ENCODE measurements at regions not wholly inside any gene's neighbourhood (a gene's known extent, or its start where the extent isn't known, plus 50 kb on each side); places are given as distances from the start of the nearest gene placed in this dataset.
A peak's percentile ranks its signal among the peaks of the same experiment; 100 is the strongest.

DNA sequence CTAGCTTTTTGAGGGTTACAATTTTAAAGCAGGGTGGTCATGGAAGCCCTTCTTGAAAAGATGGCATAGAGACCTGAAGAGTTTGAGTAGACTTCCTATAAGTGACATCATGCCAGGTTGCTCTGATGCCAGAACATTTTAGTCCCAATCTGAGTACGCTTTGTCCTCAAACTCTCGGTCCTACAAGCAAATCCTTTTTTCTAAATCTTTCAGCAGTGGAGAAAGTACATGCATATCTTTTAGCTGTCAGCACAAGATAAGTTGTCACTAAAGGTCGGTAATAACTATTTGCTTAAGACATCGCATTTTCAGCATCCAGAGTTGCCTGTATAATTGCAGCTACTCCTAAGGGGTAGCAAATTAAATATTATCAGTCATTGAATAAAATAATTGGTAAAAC, 140.4 kb downstream of the ATP6V1G3 start:
- DNase-seq (ENCODE audit: low read depth, low spot score) = no peak
- ChIA-PET POLR2A (no interaction called here), CTCF (interaction anchor here (0.8 kb wide), 1 partner anchor 9 kb away, joined by 3 read pairs; no protein-coding TSS in a partner anchor)
- no peak overlapping the region for H3K4me3 ChIP-seq (ENCODE audit: low read depth, low read length)
- no peak for TF ChIP-seq CTCF (IDR thresholded peaks at IDR 0.05; ENCODE audit: insufficient read depth, low read length, missing control alignments)

GRCh38 chr1:198399452-198399851, 141.0 kb downstream of the ATP6V1G3 start:
- no peak for DNase-seq (ENCODE audit: low read depth, low spot score)
- CTCF ChIA-PET = interaction anchor here (0.8 kb wide), 1 partner anchor 8 kb away, joined by 3 read pairs; no protein-coding TSS in a partner anchor
- H3K4me3 ChIP-seq (ENCODE audit: low read depth, low read length) = no peak overlapping the region
- TF ChIP-seq CTCF (IDR thresholded peaks at IDR 0.05; ENCODE audit: insufficient read depth, low read length, missing control alignments) = no peak
- POLR2A ChIA-PET = no interaction called here

- no peak overlapping the region for H3K4me3 ChIP-seq (ENCODE audit: low read depth, low read length)
- POLR2A ChIA-PET = no interaction called here
- DNase-seq (ENCODE audit: low read depth, low spot score) = no peak
- CTCF ChIA-PET = no interaction called here
- TF ChIP-seq CTCF (IDR thresholded peaks at IDR 0.05; ENCODE audit: insufficient read depth, low read length, missing control alignments) = no peak
These were observed 143.2 kb downstream of the ATP6V1G3 start for GRCh38 chr1:198397208-198397808.

DNA sequence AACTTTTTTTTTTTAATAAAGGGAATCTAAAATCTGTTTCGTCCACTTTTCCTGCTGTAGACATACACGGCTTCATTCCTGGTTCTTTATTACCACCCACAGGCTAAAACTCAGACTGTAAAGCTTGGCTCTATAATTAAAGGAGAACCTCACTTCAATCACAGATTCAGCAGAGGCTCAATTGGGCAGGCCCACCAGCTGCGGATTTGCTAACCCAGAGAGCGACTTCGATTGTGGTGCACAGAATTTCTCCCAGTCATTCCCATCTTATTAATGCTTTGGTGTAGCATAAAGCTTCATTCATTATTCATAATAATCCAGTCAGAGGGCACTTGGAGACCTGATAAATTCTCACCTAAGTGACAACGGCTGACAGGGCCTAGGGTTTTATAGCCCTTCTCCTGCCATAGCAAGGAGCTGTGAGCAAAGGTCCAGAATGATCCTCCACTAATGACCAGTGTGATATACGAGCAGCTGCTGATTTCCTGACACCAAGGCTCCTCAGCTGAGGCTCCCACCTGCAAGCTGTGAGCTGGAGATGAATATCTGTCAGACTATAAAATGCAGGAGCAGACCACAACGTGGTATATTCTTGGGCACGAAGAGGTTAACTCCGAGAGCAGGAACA, 149.0 kb downstream of the ATP6V1G3 start:
- TF ChIP-seq CTCF (IDR thresholded peaks at IDR 0.05; ENCODE audit: insufficient read depth, low read length, missing control alignments) = no peak
- H3K4me3 ChIP-seq (ENCODE audit: low read depth, low read length) = no peak overlapping the region
- CTCF ChIA-PET = interaction anchor here (1.2 to 1.5 kb wide), 2 partner anchors 8 to 76 kb away, joined by 3 read pairs; no protein-coding TSS in a partner anchor
- no peak for DNase-seq (ENCODE audit: low read depth, low spot score)
- POLR2A ChIA-PET = interaction anchor here (0.5 kb wide), 1 partner anchor 15 kb away, joined by 3 read pairs; no protein-coding TSS in a partner anchor

DNA sequence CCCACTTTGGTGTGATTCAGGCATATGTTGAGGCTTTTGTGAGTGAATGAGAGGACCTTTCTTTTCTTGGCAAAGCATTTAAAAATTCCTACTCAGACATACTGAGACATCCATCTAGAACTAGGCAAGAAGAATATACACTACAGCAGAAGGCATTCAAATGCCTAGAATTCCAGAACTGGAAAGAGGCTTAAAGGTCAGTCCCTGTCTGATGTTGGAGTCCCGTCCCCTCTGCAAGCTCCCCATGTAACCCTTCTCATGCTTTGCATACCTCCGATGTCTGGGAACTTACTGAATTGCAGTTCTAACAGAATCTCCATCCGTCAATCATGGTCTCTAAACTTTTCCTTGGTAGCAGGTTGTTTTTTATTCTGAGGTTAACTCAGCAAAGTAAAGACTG, 152.9 kb downstream of the ATP6V1G3 start:
- no peak overlapping the region for H3K4me3 ChIP-seq (ENCODE audit: low read depth, low read length)
- ChIA-PET CTCF (interaction anchor here (1.2 kb wide), 1 partner anchor 302 kb away, joined by 3 read pairs; no protein-coding TSS in a partner anchor), POLR2A (interaction anchor here (0.5 kb wide), 1 partner anchor 166 kb away, joined by 3 read pairs; no protein-coding TSS in a partner anchor)
- TF ChIP-seq CTCF (IDR thresholded peaks at IDR 0.05; ENCODE audit: insufficient read depth, low read length, missing control alignments) = no peak
- peak; percentile 71 for DNase-seq (ENCODE audit: low read depth, low spot score)

DNA sequence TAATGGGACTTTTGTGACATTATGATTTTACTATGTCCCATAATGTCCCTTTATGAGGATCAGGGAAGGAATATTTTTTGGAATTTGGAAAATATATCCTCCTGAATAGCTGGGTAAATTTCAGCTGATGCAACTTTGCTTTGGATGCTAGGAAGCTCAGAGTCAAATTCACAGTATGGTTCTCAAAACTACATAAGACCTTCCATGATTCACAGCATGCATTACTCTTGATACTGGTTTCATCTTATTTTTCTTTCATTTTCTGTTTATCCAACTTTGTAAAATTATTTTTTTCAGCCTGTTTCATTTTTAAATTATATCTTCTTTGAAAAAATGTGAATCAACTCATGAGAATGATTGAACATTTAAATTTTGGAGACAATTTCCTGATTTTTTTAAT, 160.2 kb downstream of the ATP6V1G3 start:
- POLR2A ChIA-PET = no interaction called here
- DNase-seq (ENCODE audit: low read depth, low spot score) = no peak
- no peak for TF ChIP-seq CTCF (IDR thresholded peaks at IDR 0.05; ENCODE audit: insufficient read depth, low read length, missing control alignments)
- CTCF ChIA-PET = no interaction called here
- H3K4me3 ChIP-seq (ENCODE audit: low read depth, low read length) = no peak overlapping the region

All from AG04449 (cell line).